ENCODE measurements at regions not wholly inside any gene's neighbourhood (a gene's known extent, or its start where the extent isn't known, plus 50 kb on each side); places are given as distances from the start of the nearest gene placed in this dataset.

GRCh38 chr12:124681779-124682391 is 114.5 kb upstream of the NCOR2 start:
- Mint-ChIP-seq H3K9me3 (no peaks in the 10 kb centered on the region), H3K27ac (no peak overlapping the region), H3K4me3 (no peak overlapping the region), H3K27me3 (no peaks in the 10 kb centered on the region), H3K36me3 (ENCODE audit: low read depth) (no peaks in the 10 kb centered on the region), H3K4me1 (peaks cover 17% of the 10 kb centered on the region)
- ChIA-PET CTCF (interaction anchor here (0.6 kb wide), 1 partner anchor 397 kb away, joined by 3 read pairs; no protein-coding TSS in a partner anchor), POLR2A (no interaction called here)
- no peak for DNase-seq

GRCh38 chr12:124680863-124681778 is 113.7 kb upstream of the NCOR2 start:
- DNase-seq: no peak
- peaks cover 15% of the 10 kb centered on the region for H3K4me1 Mint-ChIP-seq

DNA sequence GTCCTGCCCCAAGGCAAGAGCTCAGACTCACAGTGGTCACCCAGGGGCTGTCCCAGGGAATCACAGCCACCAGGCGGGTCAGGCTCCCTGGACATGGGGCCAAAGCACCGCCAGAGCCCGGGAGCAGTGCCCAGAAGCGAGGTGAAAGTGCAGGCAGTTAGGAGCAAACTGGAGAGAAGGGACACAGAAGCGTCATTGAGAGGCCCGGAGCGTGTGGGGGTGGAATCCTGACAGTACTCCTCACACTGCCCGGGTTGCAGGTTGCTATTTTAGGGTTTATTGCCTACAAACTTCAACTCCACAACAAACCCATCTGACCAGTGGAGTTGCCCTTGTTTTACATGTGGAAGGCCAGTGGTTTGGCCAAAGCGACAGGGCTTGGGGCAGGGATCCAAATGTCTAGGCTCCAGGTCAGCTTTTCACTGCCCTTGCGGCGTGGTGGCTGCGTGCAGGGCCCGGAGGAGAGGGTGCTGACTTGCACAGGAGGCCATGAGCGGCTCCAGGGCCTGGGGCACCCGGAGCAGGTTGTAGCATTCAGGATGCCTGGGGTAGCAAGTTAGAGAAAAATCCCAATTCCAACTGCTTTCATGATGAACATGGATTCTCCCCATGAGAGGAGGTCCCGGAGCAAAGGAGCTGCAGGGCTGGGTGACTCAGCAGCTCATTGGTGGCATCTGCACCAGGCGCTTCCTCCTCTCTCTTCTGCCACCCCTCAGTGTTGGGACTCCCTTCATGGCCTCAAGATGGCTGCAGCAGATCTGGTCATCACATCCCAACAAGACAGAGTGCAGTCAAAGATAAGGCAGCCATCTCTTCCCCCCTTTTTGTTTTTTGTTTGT is 112.3 kb upstream of the NCOR2 start:
- H3K27me3 Mint-ChIP-seq: no peaks in the 10 kb centered on the region
- no peaks in the 10 kb centered on the region for H3K36me3 Mint-ChIP-seq (ENCODE audit: low read depth)
- peaks cover 3% of the 10 kb centered on the region for H3K9me3 Mint-ChIP-seq
- no peak overlapping the region for H3K4me3 Mint-ChIP-seq
- no peak overlapping the region for H3K27ac Mint-ChIP-seq
- DNase-seq: no peak
- CTCF ChIA-PET: interaction anchor here (1.0 to 1.1 kb wide), 2 partner anchors 12 to 13 kb away, joined by 3 read pairs; no protein-coding TSS in a partner anchor
- POLR2A ChIA-PET: no interaction called here
- H3K4me1 Mint-ChIP-seq: peaks cover 3% of the 10 kb centered on the region

More at GRCh38 chr12:124680863-124681778, 113.7 kb upstream of the NCOR2 start:
- H3K4me3 Mint-ChIP-seq: no peak overlapping the region
- peaks cover 3% of the 10 kb centered on the region for H3K9me3 Mint-ChIP-seq
- H3K36me3 Mint-ChIP-seq (ENCODE audit: low read depth): no peaks in the 10 kb centered on the region
- no peaks in the 10 kb centered on the region for H3K27me3 Mint-ChIP-seq
- H3K27ac Mint-ChIP-seq: no peak overlapping the region
- ChIA-PET POLR2A (no interaction called here), CTCF (no interaction called here)

DNA sequence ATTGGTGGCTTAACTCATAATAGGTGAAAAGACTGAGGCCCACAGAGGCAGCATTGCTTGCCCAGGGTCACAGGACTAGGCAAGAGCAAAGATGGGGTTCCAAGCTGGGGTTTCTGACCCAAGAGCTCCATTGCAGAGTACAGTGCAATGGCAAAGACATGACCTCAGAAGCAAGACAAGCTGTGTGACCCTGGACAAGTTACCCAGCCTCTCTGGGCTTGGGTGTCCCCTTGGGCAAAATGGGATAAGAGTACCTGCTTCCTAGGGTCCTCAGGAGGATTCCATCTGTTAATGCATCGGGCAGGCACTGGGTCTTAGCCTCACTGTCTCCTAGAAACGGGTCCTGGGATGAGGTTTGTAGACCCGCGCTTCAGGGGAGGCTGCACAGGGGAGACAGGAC is 111.6 kb upstream of the NCOR2 start:
- Mint-ChIP-seq H3K9me3 (peaks cover 3% of the 10 kb centered on the region), H3K27ac (no peak overlapping the region), H3K36me3 (ENCODE audit: low read depth) (no peaks in the 10 kb centered on the region), H3K27me3 (no peaks in the 10 kb centered on the region), H3K4me1 (no peaks in the 10 kb centered on the region), H3K4me3 (no peak overlapping the region)
- ChIA-PET POLR2A (no interaction called here), CTCF (interaction anchor here (1.1 kb wide), 1 partner anchor 14 kb away, joined by 3 read pairs; no protein-coding TSS in a partner anchor)
- DNase-seq: no peak

GRCh38 chr12:124678421-124678893 is 111.0 kb upstream of the NCOR2 start:
- ChIA-PET POLR2A (no interaction called here), CTCF (interaction anchor here (0.5 kb wide), 1 partner anchor 306 kb away, joined by 3 read pairs; no protein-coding TSS in a partner anchor)
- no peak overlapping the region for H3K4me3 Mint-ChIP-seq
- no peaks in the 10 kb centered on the region for H3K27me3 Mint-ChIP-seq
- peaks cover 3% of the 10 kb centered on the region for H3K9me3 Mint-ChIP-seq
- H3K36me3 Mint-ChIP-seq (ENCODE audit: low read depth): no peaks in the 10 kb centered on the region
- no peaks in the 10 kb centered on the region for H3K4me1 Mint-ChIP-seq
- no peak for DNase-seq
- H3K27ac Mint-ChIP-seq: no peak overlapping the region

GRCh38 chr12:124677552-124678356 is 110.3 kb upstream of the NCOR2 start:
- no peak overlapping the region for H3K27ac Mint-ChIP-seq
- H3K4me1 Mint-ChIP-seq: no peaks in the 10 kb centered on the region
- CTCF ChIA-PET: no interaction called here
- no peaks in the 10 kb centered on the region for H3K27me3 Mint-ChIP-seq
- POLR2A ChIA-PET: no interaction called here
- no peaks in the 10 kb centered on the region for H3K36me3 Mint-ChIP-seq (ENCODE audit: low read depth)
- DNase-seq: no peak
- no peak overlapping the region for H3K4me3 Mint-ChIP-seq
- peaks cover 3% of the 10 kb centered on the region for H3K9me3 Mint-ChIP-seq

GRCh38 chr12:124676714-124677462 is 109.5 kb upstream of the NCOR2 start:
- DNase-seq: no peak
- H3K27me3 Mint-ChIP-seq: no peaks in the 10 kb centered on the region
- POLR2A ChIA-PET: no interaction called here
- no peak overlapping the region for H3K4me3 Mint-ChIP-seq
- H3K4me1 Mint-ChIP-seq: no peaks in the 10 kb centered on the region
- CTCF ChIA-PET: interaction anchor here (1.4 kb wide), 1 partner anchor 9 kb away, joined by 4 read pairs; no protein-coding TSS in a partner anchor
- no peak overlapping the region for H3K27ac Mint-ChIP-seq
- H3K36me3 Mint-ChIP-seq (ENCODE audit: low read depth): no peaks in the 10 kb centered on the region
- peaks cover 3% of the 10 kb centered on the region for H3K9me3 Mint-ChIP-seq

- H3K27me3 Mint-ChIP-seq: no peaks in the 10 kb centered on the region
Observed at GRCh38 chr12:124675881-124676713, 108.7 kb upstream of the NCOR2 start.

DNA sequence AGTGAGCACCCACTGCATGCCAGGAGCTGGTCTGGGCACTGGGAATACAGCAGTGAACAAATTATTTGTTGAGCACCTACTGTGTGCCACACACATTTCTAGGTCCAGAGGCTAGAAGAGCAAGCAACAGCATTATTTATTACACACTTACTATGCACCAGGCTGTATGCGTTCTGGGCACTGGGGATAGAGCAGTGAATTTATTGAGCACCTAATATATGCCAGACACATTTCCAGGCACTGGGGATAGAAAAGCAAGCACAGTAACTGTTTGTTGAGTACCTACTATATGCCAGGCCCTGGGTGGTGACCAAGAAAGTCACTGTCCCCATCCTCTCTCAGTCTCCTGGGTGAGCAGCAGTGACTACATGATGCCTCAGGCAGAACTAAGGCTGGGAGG is 107.5 kb upstream of the NCOR2 start:
- H3K4me1 Mint-ChIP-seq: no peaks in the 10 kb centered on the region
- peaks cover 3% of the 10 kb centered on the region for H3K9me3 Mint-ChIP-seq
- DNase-seq: no peak
- no peaks in the 10 kb centered on the region for H3K27me3 Mint-ChIP-seq
- H3K27ac Mint-ChIP-seq: no peak overlapping the region
- ChIA-PET CTCF (no interaction called here), POLR2A (no interaction called here)
- no peak overlapping the region for H3K4me3 Mint-ChIP-seq
- H3K36me3 Mint-ChIP-seq (ENCODE audit: low read depth): no peaks in the 10 kb centered on the region

More at GRCh38 chr12:124675881-124676713, 108.7 kb upstream of the NCOR2 start:
- H3K4me3 Mint-ChIP-seq: no peak overlapping the region
- H3K36me3 Mint-ChIP-seq (ENCODE audit: low read depth): no peaks in the 10 kb centered on the region
- no peak for DNase-seq
- POLR2A ChIA-PET: no interaction called here
- H3K27ac Mint-ChIP-seq: no peak overlapping the region
- CTCF ChIA-PET: interaction anchor here (1.4 kb wide), 1 partner anchor 10 kb away, joined by 4 read pairs; no protein-coding TSS in a partner anchor
- H3K9me3 Mint-ChIP-seq: peaks cover 3% of the 10 kb centered on the region
- no peaks in the 10 kb centered on the region for H3K4me1 Mint-ChIP-seq

DNA sequence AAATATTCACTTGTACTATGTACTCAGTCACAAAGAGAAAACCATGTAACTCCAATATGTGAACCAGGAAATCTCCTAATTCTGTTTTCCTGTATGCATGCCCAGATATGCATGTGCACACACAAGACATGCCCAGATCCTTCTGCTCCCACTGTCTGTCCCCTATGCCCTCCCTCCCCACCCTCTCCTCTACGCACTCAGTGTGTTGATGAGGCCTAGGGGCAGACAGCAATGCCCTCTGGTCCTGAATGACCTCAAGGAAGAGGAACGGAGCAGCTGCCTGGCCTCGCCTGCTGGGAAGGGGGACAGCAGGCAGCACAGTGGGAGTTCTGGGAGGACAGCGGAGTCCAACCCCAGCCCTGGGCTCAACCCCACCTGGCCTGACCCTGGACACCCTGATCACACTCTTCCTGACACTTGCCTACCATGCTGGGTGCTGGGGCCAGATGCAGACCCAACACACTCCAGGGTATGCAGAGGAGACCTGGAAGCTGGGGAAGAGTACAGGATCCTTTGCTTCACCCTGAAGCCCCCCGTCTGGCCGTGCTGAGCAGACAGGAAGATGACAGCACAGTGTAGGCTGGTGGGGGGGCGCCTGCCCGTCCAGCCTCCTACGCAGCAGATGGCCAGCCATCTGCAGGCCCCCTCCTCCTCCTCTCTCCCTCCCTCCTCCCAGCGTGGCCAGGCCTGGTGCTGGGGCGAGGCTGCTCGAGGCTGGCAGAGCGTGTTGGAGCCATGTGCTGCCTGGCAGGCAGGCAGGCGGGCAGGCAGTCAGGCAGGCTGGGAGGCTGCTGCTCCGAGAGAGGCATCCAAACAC is 106.6 kb upstream of the NCOR2 start:
- CTCF ChIA-PET: no interaction called here
- H3K9me3 Mint-ChIP-seq: peaks cover 3% of the 10 kb centered on the region
- POLR2A ChIA-PET: no interaction called here

More for the DNA sequence above, 106.6 kb upstream of the NCOR2 start:
- H3K4me1 Mint-ChIP-seq: no peaks in the 10 kb centered on the region
- H3K27ac Mint-ChIP-seq: no peak overlapping the region
- no peaks in the 10 kb centered on the region for H3K36me3 Mint-ChIP-seq (ENCODE audit: low read depth)
- no peaks in the 10 kb centered on the region for H3K27me3 Mint-ChIP-seq
- no peak overlapping the region for H3K4me3 Mint-ChIP-seq
- no peak for DNase-seq

Measured in activated CD4-positive, alpha-beta T cell treated with anti-CD3 and anti-CD28 coated beads, Interleukin-2, amount 10 ng/mL, durations not matched to agents 7 days and 5 days (primary cell).